NCI-H345 treated with DMSO at 0.1 percent for 48 hours (cell line): ENCODE measurements at regions not wholly inside any gene's neighbourhood (a gene's known extent, or its start where the extent isn't known, plus 50 kb on each side); places are given as distances from the start of the nearest gene placed in this dataset.

ENCODE experiments used
- DNase-seq: peaks from one replicate; lab custom pipeline; 2025; ENCODE audit not compliant: unreplicated experiment; lab: John Stamatoyannopoulos, UW

GRCh38 chr13:90776051-90776748 is 571.3 kb upstream of the MIR17HG start:
- no peak for DNase-seq

GRCh38 chr13:90783273-90783672 is 564.2 kb upstream of the MIR17HG start:
- no peak for DNase-seq

GRCh38 chr13:90787007-90787406 is 560.5 kb upstream of the MIR17HG start:
- no peak for DNase-seq

GRCh38 chr13:90792335-90792734 is 555.2 kb upstream of the MIR17HG start:
- DNase-seq: no peak

- no peak for DNase-seq
Measured at GRCh38 chr13:90793261-90793820, 554.1 kb upstream of the MIR17HG start.

- no peak for DNase-seq
Measured at GRCh38 chr13:90796474-90796873, 551.0 kb upstream of the MIR17HG start.

GRCh38 chr13:90797335-90797734 is 550.2 kb upstream of the MIR17HG start:
- DNase-seq: no peak

GRCh38 chr13:90798381-90798780 is 549.1 kb upstream of the MIR17HG start:
- DNase-seq: no peak

- DNase-seq: no peak
Measured at GRCh38 chr13:90800082-90800746, 547.3 kb upstream of the MIR17HG start.

GRCh38 chr13:90801621-90802020 is 545.9 kb upstream of the MIR17HG start:
- DNase-seq: no peak

- DNase-seq: no peak
Measured at GRCh38 chr13:90803210-90803609, 544.3 kb upstream of the MIR17HG start.

GRCh38 chr13:90806016-90806615 is 541.4 kb upstream of the MIR17HG start:
- peak; percentile 41 for DNase-seq

GRCh38 chr13:90806892-90807291 is 540.6 kb upstream of the MIR17HG start:
- DNase-seq: no peak

- no peak for DNase-seq
Measured at GRCh38 chr13:90808838-90809237, 538.6 kb upstream of the MIR17HG start.

GRCh38 chr13:90824032-90824431 is 523.5 kb upstream of the MIR17HG start:
- DNase-seq: no peak

- DNase-seq: no peak
Measured at GRCh38 chr13:90826688-90827087, 520.8 kb upstream of the MIR17HG start.

GRCh38 chr13:90830782-90831181 is 516.7 kb upstream of the MIR17HG start:
- no peak for DNase-seq

GRCh38 chr13:90833951-90834350 is 513.5 kb upstream of the MIR17HG start:
- no peak for DNase-seq

GRCh38 chr13:90834700-90835099 is 512.8 kb upstream of the MIR17HG start:
- DNase-seq: no peak

- DNase-seq: no peak
Measured at GRCh38 chr13:90835826-90836225, 511.7 kb upstream of the MIR17HG start.

- DNase-seq: no peak
Measured at GRCh38 chr13:90838317-90838960, 509.0 kb upstream of the MIR17HG start.

GRCh38 chr13:90839061-90839460 is 508.4 kb upstream of the MIR17HG start:
- DNase-seq: no peak
